ENCODE measurements at regions not wholly inside any gene's neighbourhood (a gene's known extent, or its start where the extent isn't known, plus 50 kb on each side); places are given as distances from the start of the nearest gene placed in this dataset.

DNA sequence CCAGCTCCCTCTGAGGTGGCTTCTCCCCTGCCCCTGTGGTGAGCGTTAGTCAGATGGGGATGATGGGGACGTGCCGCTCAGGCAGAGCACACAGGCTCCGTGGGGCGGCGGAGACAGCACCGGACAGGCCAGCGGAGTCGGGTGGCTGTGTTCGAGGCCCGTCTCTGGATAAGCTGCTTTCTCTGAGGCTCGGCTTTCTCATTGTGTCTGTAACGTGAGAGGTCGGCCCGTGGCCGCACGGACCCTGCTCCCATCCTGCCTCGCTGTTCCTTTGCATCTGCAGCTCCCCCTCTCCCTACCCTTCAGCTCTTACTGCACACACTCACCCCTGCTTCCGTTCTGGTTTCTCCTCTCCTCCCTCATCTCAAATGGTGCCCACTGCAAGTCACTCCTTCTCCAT lies 62.5 kb downstream of the FAM43A start:
- TF ChIP-seq, protein P1, sequence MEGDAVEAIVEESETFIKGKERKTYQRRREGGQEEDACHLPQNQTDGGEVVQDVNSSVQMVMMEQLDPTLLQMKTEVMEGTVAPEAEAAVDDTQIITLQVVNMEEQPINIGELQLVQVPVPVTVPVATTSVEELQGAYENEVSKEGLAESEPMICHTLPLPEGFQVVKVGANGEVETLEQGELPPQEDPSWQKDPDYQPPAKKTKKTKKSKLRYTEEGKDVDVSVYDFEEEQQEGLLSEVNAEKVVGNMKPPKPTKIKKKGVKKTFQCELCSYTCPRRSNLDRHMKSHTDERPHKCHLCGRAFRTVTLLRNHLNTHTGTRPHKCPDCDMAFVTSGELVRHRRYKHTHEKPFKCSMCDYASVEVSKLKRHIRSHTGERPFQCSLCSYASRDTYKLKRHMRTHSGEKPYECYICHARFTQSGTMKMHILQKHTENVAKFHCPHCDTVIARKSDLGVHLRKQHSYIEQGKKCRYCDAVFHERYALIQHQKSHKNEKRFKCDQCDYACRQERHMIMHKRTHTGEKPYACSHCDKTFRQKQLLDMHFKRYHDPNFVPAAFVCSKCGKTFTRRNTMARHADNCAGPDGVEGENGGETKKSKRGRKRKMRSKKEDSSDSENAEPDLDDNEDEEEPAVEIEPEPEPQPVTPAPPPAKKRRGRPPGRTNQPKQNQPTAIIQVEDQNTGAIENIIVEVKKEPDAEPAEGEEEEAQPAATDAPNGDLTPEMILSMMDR (IDR thresholded peaks at IDR 0.05; ENCODE audit: insufficient read depth, low read length, poor library complexity, severe bottlenecking): no peak
- TF ChIP-seq EZH2phosphoT487 (conservative IDR thresholded peaks at IDR 0.05; ENCODE audit: low read length): no peak

Data from SU-DHL-6 (cell line).